HuH-7.5 (cell line): ENCODE measurements at regions not wholly inside any gene's neighbourhood (a gene's known extent, or its start where the extent isn't known, plus 50 kb on each side); places are given as distances from the start of the nearest gene placed in this dataset.
"Not testable (repeated sequence)": the region's sequence is repeated elsewhere in the genome, so short reads cannot be mapped to it uniquely, and the experiment has no call there.

Experiments
- DNase-seq: peaks from one replicate; pipeline ENCODE4 v3.0.0; 2011; ENCODE audit warnings: low spot score

DNA sequence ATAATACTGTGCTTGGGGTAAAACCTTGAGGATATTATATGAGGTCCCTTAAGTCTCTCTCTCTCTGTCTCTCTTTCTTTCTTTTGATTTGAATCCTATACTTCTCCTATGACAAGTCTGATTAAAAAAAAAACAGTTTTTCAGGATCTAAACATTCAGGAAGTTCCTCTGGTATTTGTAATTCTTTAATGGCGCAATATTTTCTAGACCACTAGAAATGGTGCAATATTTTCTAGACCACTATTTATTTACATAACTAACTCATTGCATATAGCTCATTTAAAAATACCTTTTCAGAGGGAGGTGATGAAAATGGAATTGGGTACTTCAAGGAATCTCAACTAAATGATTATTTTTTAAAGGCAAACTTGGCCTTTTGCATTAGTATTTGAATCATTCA lies 1235.3 kb downstream of the GATA3 start:
- DNase-seq: no peak

DNA sequence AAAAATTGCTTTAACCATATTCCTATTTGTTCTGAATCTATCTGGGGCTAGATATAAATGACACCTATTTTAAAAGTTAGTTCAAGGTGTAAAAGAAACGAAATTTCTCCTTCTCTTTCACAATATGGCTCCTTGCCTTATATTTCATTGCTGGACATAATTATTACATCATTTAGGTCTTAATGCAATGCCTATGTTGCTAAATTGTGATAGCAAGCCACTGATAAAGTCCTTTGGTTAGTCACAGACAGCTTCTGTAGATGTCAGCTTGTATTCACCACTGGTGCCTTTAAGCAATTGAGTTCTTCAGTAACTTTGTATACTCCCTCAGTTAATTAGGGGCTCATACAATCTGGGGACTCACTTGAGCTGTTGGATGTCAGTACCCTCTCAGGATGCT lies 1236.6 kb downstream of the GATA3 start:
- no peak for DNase-seq

DNA sequence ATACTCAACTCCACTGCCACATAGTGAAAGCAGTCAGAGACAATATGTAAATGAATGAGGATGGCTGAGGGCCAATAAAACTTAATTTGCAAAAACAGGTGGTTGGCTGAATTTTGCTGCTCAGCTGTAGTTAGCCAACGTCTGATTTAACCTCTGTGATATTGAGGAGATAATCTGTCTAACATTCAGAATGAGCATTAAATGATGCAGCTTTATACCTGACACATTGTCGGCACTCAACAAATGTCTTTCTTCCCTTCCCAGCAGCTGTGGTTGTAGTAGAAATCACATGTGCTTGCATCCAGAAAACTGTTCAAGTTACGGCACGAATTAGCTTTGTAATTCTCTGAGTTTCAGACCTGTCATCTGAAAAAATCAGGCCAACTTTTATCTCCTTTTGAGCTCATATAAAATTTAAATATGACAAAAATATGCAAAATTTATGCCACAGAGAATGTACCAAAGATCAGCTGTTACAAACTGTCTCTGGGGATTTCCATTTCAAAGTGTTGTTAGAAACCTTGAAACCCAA lies 1239.7 kb downstream of the GATA3 start:
- no peak for DNase-seq

DNA sequence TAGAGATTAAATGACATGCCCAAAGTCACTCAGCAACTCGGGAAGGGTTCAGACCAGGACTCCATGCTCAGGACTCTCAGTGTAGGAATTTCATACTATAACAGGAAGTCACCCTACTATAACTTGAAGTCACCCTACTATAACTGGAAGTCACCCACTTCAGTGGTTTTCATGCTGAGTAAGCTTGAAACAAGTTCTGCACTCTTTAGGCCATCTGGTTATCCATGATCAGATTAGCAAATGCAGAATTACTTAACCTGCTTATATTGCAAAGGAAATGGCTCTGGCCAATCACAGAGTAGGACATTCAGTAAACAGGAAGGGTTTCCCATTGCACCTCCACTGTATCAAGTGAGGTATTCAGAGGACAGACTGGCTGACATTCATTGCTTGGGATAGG lies 1240.4 kb downstream of the GATA3 start:
- DNase-seq: no peak

DNA sequence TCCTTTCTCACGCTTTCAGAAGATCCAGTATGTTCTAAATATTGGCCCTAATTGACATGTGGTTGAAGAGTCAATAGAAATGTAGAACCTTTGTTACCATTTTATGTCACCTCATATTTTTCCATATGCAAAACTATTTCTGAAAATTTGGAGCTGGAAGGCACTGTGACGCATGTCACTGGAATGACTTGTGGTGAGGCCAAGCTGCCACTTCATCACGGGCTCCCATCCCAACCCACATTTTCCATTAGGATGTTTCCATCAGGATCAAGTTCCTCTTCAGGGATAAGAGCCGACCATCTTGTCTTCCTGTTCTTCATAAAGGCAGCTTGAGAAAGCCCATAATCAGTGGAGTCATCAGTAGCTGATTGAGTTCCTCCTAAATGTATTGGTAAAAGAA lies 1241.7 kb downstream of the GATA3 start:
- no peak for DNase-seq

DNA sequence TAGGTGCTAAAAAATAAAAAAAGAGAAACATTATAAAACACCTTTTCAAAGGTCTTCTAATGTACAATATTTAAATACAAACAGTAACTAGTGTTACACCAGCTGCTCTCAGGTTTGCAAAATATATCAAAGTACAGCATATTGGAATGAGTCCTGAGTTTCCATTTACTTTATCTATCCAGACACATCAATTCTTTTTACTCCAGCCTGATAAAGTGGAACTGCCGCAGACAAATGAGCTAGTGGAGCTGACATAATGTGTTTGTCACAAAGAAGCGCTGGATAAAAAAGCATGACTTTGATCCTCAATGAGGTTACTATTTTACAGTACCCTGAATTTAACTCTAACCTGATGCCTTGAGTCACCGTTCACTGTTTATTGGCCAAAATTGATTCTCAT lies 1243.1 kb downstream of the GATA3 start:
- DNase-seq: no peak

DNA sequence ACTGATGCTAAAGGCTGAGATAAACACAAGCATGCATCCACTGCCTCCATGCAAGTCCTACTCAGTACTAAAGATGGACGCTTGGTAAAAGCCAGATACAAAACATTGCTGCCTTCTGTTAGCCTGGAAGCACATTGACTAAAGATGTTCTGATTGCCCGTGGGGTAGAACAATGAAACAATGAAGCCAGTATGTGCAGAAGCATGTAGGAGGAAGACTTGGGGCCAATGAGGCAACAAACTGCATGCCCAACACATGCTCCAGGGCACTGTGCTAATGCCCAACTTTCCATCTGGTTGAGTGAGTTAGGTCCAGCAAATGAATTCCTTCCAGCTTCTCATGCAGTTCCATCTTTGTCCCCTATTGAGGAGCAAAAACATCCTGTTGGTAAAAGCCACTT lies 1245.5 kb downstream of the GATA3 start:
- no peak for DNase-seq

DNA sequence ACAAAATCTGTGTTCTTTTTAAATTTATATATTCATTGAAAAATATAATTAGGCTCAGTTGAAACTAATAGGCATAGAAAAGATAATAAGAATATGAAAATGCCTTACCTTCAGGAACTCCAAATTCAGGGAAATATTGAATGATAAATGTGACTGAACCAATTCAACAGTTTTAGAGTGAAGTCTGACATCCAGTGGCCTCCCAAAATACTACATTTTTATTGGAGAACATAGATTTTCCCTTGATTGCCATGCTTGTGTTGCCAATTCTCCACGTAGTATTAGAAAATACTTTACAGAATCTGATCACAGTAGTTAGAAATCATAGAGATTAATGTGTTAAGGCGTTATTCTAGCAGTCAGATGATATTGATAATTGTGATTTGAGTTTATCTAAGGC lies 1246.7 kb downstream of the GATA3 start:
- no peak for DNase-seq

DNA sequence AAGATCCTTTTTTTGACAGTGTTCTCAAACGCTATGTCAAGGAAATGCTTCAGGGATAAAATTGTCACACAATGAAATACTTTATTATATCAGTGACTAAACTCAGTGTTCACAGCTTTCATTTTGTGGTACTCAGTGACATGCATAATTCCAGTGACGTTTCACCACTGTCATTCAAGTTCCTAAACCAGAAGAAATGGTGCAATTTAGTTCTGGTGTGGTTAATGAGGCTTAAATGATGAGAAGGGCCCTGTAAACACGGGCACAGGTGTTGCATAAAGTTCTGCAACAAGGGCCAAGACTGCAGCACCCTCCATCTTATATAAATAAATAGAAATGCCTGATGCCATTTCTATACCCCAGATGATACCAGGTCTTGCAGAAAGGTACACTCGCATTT lies 1247.1 kb downstream of the GATA3 start:
- no peak for DNase-seq

DNA sequence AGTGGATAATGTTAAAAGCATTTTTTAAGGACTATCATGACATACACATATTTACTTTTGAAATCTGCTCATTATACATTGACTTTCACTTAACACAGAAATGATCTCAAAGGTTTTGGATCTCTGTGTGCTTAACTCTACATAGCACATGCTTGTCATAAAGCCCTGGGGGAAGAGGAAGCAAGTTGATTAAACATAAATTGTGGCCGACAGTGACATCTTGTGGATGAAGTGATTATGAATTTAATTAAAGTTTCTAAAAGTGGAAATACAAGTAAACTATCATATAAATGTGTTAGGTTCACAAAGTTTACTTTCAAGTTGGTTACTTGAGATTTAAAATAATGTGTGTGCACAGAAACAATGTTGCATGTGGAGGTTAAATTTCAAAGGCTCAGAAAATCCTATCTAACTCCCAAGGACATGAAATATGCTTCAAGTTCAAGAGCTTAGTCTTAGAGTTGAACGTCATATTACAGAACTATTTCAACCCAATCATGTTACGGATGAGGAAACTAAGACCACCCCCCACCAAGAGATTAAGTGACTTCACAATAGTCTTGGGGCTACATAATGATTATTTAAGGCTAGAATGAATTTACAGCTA lies 1247.8 kb downstream of the GATA3 start:
- peak; percentile 8 for DNase-seq

DNA sequence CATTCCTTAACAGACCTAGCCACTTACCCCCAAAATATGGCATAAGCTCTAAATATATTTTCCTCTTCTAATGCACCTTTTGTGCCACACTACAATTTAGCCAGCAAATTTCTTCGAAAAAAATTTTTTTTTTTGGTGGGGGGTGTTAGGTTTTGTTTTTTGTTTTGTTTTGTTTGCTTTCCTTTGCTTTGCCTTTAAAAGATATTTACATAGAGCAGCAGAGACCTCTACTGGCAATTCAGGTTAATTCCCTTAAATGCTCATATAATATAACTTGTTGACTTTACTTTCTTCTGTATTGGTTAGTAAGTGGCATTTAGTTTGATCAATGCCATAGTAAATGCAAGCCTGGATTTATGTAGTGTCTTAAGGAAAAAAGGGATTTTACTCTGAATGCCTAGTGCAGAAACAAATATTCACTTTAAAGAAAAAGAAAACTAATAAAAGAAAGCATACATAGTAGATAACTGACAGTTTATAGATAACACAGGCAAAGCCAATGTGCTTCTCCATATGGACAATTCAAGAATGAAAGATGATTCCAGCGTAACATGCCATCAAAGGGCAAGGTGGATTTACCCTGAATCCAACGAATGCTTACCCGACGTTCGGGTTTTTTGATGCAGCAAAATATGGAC lies 1250.6 kb downstream of the GATA3 start:
- no peak for DNase-seq

DNA sequence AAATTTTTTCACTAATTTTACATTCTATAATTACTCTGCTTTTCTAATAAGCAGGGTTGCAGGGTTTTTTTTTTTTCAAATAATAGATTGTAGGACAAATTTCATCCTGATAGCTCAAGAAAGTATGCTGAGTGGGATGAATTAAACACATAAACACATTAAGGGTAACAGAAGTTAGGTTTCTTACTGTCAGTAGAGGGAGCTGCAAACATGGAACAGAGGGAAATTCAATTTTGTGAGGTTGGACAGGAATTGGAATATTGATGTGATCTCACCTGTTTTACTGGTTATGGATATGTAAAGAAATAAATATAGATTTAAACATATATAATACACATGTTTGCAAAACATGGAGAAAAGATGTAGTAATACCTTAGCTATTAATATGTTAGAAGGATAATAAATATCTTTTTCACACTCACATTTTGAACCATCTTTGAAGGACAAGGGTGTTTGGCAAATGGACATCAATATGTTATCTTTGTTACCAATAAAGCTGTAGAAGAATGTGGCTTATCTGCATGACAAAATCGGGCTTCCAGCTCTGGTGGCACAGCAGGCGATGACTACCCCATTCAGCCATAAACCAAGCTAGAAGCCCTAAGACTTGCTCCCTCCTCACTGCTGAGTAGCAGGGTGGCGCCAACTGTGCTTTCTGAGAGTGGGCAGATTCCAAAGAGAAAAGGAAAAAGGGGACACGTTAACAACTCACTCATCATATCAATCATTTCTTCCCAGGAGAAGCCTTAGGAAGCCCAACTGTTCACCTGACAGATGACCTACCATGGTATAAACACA lies 1257.4 kb downstream of the GATA3 start:
- no peak for DNase-seq

DNA sequence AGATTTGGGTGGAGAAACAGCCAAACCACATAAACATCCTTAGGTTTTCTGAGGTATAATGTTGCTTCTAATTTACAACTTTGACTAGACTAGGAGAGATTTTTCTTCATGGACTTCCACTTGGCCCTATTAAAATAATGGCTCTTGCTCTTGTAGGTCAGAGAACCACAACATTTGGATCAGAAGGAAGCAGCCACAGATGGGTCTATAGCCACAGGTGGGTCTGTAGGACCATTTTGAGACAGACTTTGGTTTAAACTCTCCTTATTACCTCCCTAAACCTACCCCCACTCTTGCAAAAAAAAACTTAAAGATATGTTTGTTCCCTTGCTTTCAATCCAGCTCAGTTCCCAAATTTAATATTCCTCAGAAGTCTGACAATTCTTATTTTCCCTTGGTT lies 1260.8 kb downstream of the GATA3 start:
- DNase-seq: no peak

DNA sequence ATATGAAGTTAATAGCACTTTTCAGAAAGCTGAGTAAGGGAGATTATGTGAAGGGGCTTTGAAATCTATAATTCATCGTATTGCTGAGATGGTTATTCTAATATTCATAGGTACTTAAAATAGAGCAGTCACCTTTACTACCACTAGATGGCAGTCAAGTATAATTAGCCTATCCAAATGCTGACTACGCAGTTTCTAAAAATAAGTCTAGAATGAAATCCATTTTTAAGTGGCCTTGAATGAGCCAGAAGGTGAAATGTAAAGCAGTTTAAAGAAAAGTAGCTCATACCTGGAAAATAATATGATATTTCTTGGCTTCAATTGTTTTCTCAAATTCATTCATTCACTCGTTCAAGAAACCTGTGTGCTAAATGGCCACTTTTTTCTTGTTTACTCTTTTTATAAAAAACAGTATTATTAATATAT lies 1277.1 kb downstream of the GATA3 start:
- DNase-seq: peak; percentile 5

DNA sequence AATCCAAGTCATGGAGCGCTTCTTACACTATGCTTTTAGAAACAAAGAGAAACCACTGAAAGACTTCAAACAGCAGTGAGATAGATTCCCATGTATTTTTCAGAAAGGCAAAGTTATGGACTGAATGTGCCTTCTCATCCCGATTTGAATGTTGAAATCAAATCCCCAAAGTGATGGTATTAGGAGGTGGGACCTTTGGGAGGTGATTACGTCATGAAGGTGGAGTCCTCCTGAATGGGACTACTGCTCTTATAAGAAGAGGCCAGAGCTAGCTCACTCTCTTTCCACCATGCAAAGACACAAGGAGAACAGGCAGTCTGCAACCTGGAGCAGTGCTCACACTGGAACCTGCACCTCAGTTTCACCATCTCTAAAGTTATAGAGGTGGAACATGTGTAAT lies 1279.8 kb downstream of the GATA3 start:
- no peak for DNase-seq

DNA sequence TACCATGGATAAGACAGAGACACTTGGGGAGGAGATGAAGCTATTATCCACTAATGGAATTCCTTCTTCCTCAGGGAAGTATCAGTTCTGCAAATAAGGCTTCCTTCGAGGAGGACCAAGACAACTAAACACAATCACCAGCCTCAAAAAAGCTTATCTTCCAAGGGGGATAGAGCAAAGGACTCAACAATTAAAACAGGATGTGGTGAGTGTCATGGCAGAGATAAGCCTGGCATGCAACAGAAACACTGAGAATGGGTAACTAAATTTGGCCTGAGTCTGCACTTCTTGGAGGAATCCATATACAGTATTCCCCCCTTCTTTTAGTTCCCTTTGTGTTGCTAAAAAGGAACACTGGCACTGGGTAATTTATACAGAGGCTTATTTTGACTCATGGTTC lies 1285.2 kb downstream of the GATA3 start:
- no peak for DNase-seq

DNA sequence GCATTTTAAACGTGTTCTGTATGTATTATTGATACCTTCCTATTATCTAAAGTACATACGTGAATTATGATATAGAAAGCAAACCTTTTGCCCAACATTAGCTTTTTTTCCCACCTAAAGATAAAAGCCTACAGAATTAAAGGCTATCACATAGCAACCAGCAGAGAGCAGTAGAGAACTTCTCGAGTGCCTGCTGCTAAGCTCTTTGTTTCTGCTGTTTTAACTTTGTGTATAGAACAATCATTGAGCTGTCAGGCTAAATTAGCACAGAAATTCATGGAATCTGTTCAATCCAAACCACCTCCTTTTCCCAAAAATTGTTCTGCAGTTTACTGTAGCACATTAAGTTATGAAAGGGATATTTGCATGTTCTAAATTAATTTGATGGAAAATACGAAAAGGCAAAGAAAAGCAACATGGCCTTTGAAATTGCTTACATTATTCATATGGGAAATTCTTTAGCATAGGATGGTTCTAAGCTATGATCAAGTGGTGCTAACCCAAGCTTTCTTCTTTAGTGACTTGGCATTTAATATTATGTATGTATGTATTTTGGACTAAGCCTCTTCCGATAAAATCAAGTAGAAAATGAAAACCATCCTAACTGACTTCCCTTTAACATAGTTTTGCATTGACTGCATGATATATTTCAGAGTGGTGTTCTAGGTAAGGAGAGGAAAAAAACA lies 1288.5 kb downstream of the GATA3 start:
- DNase-seq: peak; percentile 8

DNA sequence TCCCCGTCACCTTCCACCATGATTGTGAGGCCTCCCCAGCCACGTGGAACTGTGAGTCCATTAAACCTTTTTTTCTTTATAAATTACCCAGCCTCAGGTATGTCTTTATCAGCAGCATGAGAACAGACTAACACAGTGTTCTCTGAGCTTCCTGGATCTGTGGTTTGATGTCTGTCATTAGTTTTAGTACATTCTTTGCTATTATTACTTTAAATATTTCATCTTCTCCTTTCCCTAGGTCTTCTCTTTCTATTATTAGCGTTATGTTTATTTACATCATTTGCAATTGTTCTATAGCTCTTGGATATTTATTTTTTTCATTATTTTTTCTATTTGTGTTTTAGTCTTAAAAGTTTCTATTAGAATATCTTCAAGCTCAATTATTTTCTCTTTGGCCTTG lies 1293.4 kb downstream of the GATA3 start:
- DNase-seq: not testable (repeated sequence)

DNA sequence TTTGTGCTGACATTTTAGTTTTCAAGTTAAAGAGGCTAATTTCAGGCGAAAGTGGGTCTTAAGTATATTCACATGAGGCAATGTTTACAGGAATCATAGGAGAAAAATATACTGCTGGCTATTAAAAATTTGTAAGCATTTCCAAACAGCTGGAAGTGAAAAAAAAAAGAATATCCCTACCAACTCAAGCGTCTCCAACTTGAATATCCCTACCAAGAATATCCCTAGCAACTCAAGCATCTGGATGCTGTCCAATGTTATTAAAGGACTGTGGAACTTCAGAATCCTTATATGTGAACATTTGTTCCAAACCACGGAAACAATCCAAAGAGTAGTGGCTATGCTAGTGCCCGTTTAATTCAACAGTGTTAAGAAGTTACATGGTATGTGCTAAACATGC lies 1303.0 kb downstream of the GATA3 start:
- no peak for DNase-seq

DNA sequence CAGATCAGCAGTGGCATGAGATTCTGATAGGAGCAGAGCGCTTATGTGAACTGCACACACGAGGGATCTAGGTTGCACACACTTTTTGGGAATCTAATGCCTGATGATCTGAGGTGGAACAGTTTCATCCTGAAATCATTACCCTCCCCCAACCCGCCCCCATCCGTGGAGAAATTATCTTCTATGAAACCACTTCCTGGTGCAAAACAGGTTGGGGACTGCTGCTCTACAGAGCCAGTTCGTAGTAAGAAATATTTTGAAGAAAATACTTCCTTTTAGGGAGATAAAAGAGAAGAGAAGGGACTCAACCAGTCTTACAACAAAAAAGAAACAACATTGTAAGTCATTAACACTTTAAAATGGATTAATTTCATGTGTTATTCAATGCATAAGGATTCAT lies 1308.2 kb downstream of the GATA3 start:
- no peak for DNase-seq

DNA sequence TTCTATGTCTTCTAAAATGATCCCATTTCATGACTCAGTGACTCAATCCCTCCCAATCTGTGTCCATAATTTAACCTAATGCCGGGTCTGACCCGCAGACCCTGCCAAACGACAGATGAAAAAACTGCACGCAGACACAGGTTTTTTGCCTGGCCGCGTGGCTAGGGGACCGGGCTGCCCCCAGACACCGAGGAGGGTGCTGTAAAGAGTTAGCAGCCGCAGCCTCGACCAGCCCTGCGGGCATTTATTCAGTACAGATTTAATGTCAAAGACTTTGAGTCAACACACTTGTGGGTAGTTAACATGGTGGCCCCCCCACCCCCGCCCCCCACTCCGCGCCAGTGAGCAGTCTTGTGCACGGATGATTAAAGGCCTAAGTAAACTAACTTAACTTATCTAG lies 1324.7 kb downstream of the GATA3 start:
- DNase-seq: no peak

DNA sequence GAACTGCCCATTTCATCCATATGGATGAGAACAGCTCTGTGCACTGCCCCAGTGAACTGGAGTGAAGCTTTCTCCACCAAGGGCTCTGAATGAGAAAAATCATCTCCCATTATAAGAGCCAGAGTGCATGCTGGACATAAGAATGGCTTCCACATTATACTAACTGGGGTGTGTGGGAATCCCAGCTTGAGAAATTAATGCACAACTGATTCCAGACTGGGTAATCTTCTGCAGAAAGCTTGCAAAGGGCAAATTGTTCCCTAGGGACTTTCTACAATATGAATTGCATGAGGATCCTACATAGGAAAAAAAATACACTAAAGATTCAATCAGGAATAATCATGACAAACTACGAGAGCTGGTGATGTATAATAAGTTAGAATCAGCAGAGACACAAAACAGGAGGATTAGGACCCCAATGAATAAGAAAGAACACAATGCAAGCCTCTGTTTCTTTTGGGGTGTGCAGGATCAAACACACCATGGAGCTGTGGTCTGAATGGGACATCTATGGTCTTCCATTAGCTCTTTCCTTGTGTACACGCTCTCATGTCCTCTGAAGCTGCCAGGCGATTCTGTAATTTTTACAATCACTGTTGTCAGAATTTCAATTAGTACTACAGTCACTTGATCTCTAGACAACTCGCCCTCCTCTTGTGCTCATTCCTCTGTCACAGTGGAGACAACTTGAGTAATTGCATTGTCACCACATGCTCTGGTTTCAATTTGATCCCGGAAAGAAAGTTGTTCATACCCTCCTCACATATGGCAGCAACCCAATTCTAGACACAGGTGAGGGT lies 1327.4 kb downstream of the GATA3 start:
- DNase-seq: no peak
